ENCODE measurements at regions not wholly inside any gene's neighbourhood (a gene's known extent, or its start where the extent isn't known, plus 50 kb on each side); places are given as distances from the start of the nearest gene placed in this dataset.

DNA sequence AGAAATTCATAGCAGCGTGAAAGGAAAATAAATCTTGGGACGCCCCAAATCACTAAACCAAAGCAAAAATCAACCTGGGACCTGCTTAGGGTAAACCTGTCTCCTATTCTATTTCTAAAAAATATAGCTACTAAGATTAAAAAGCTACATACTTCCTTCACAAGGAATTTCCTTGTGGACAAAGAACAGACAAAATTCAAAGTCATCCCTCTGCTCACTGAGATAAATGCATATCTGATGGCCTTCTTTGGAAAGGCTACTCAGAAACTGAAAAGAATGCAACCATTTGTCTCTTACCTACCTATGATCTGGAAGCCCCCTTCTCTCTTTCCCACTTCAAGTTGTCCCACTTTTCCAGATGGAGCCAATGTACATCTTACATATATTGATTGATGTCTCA, 93.0 kb upstream of the CNOT2 start:
- DNase-seq (ENCODE audit: low read depth): no peak
- POLR2A ChIA-PET: no interaction called here
- Histone ChIP-seq H3K36me3 (ENCODE audit: control insufficient read depth, insufficient read depth, low read length) (no peaks in the 10 kb centered on the region), H3K4me3 (ENCODE audit: low read depth, low read length) (no peak overlapping the region), H3K27me3 (ENCODE audit: control insufficient read depth, insufficient read depth, low read length) (no peaks in the 10 kb centered on the region)
- TF ChIP-seq, protein P1, sequence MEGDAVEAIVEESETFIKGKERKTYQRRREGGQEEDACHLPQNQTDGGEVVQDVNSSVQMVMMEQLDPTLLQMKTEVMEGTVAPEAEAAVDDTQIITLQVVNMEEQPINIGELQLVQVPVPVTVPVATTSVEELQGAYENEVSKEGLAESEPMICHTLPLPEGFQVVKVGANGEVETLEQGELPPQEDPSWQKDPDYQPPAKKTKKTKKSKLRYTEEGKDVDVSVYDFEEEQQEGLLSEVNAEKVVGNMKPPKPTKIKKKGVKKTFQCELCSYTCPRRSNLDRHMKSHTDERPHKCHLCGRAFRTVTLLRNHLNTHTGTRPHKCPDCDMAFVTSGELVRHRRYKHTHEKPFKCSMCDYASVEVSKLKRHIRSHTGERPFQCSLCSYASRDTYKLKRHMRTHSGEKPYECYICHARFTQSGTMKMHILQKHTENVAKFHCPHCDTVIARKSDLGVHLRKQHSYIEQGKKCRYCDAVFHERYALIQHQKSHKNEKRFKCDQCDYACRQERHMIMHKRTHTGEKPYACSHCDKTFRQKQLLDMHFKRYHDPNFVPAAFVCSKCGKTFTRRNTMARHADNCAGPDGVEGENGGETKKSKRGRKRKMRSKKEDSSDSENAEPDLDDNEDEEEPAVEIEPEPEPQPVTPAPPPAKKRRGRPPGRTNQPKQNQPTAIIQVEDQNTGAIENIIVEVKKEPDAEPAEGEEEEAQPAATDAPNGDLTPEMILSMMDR (IDR thresholded peaks at IDR 0.05; ENCODE audit: insufficient read depth, low read depth, low read length): no peak
- CTCF ChIA-PET: interaction anchor here (0.6 kb wide), 1 partner anchor 11 kb away, joined by 3 read pairs; no protein-coding TSS in a partner anchor

DNA sequence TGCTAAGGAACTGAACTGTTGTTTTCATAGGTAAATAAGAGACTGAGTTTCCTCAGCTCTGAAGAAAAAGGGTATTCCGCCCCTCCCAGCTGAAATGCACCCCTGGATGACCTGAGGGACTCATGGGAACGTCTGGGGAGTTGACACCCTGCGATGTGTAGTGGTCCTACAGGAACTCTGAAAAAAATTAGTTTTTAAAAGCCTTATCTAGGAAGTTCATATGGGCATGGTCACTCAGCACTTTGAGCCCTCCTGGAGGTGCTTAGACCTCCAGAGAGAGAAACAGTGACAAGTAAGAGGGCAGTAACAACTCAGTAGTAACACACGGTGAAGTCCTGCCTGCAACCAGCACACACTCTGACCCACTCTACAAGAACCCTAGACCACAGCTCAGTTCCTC, 91.2 kb upstream of the CNOT2 start:
- Histone ChIP-seq H3K4me3 (ENCODE audit: low read depth, low read length) (no peak overlapping the region), H3K36me3 (ENCODE audit: control insufficient read depth, insufficient read depth, low read length) (no peaks in the 10 kb centered on the region), H3K27me3 (ENCODE audit: control insufficient read depth, insufficient read depth, low read length) (no peaks in the 10 kb centered on the region)
- DNase-seq (ENCODE audit: low read depth): no peak
- POLR2A ChIA-PET: no interaction called here
- TF ChIP-seq, protein P1 (IDR thresholded peaks at IDR 0.05; ENCODE audit: insufficient read depth, low read depth, low read length): no peak
- CTCF ChIA-PET: no interaction called here

DNA sequence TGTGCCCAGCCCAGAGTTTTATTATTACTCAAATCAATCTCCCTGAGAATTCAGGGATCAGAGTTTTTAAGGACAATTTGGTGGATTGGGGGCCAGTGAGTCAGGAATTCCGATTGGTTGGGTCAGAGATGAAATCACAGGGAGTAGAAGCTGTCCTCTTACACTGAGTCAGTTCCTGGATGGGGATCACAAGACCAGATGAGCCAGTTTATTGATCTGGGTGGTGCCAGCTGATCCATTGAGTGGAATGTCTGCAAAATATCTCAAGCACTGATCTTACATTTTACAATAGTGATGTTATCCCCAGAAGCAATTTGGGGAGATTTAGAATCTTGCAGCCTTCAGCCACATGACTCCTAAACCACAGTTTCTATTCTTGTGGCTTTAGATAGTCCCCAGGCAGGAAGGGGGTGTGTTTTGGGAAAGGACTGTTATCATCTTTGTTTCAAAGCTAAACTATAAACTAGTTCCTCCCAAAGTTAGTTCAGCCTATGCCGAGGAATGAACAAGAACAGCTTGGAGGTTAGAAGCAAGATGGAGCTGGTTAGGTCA, 89.1 kb upstream of the CNOT2 start:
- no peak for DNase-seq (ENCODE audit: low read depth)
- ChIA-PET POLR2A (no interaction called here), CTCF (no interaction called here)
- TF ChIP-seq, protein P1 (IDR thresholded peaks at IDR 0.05; ENCODE audit: insufficient read depth, low read depth, low read length): no peak
- Histone ChIP-seq H3K4me3 (ENCODE audit: low read depth, low read length) (no peak overlapping the region), H3K36me3 (ENCODE audit: control insufficient read depth, insufficient read depth, low read length) (no peaks in the 10 kb centered on the region), H3K27me3 (ENCODE audit: control insufficient read depth, insufficient read depth, low read length) (no peaks in the 10 kb centered on the region)

GRCh38 chr12:70154960-70155589, 88.2 kb upstream of the CNOT2 start:
- ChIA-PET CTCF (no interaction called here), POLR2A (no interaction called here)
- no peak overlapping the region for H3K4me3 ChIP-seq (ENCODE audit: low read depth, low read length)
- H3K27me3 ChIP-seq (ENCODE audit: control insufficient read depth, insufficient read depth, low read length): no peaks in the 10 kb centered on the region
- H3K36me3 ChIP-seq (ENCODE audit: control insufficient read depth, insufficient read depth, low read length): no peaks in the 10 kb centered on the region
- TF ChIP-seq, protein P1 (IDR thresholded peaks at IDR 0.05; ENCODE audit: insufficient read depth, low read depth, low read length): no peak
- DNase-seq (ENCODE audit: low read depth): no peak

DNA sequence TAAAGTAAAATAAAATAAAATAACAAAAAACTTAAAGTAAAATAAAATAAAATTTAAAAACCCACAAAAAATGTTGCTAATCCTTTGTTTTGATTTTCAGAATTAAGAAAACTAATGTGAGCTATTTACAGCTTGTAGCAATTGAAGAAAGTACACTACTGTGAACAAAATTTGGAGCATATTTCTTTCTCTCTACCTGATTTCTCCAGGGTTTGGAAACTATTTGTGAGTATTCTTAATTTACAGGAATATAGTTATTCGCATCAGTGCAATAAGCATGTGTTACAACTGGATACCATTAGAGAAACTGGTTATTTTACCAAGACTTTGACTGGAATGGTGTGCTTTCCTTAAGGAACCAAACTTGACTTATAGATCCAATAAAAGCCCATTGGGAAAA, 86.1 kb upstream of the CNOT2 start:
- ChIA-PET POLR2A (no interaction called here), CTCF (no interaction called here)
- Histone ChIP-seq H3K27me3 (ENCODE audit: control insufficient read depth, insufficient read depth, low read length) (no peaks in the 10 kb centered on the region), H3K36me3 (ENCODE audit: control insufficient read depth, insufficient read depth, low read length) (no peaks in the 10 kb centered on the region), H3K4me3 (ENCODE audit: low read depth, low read length) (no peak overlapping the region)
- TF ChIP-seq, protein P1 (IDR thresholded peaks at IDR 0.05; ENCODE audit: insufficient read depth, low read depth, low read length): no peak
- no peak for DNase-seq (ENCODE audit: low read depth)
